ENCODE measurements at regions not wholly inside any gene's neighbourhood (a gene's known extent, or its start where the extent isn't known, plus 50 kb on each side); places are given as distances from the start of the nearest gene placed in this dataset.

GRCh38 chr12:116508145-116509121 is 50.7 kb upstream of the MAP1LC3B2 start:
- TF ChIP-seq, protein P1, sequence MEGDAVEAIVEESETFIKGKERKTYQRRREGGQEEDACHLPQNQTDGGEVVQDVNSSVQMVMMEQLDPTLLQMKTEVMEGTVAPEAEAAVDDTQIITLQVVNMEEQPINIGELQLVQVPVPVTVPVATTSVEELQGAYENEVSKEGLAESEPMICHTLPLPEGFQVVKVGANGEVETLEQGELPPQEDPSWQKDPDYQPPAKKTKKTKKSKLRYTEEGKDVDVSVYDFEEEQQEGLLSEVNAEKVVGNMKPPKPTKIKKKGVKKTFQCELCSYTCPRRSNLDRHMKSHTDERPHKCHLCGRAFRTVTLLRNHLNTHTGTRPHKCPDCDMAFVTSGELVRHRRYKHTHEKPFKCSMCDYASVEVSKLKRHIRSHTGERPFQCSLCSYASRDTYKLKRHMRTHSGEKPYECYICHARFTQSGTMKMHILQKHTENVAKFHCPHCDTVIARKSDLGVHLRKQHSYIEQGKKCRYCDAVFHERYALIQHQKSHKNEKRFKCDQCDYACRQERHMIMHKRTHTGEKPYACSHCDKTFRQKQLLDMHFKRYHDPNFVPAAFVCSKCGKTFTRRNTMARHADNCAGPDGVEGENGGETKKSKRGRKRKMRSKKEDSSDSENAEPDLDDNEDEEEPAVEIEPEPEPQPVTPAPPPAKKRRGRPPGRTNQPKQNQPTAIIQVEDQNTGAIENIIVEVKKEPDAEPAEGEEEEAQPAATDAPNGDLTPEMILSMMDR (optimal IDR thresholded peaks at IDR 0.05 in 1 of 3, IDR thresholded peaks at IDR 0.05 in 1 of 3, conservative IDR thresholded peaks at IDR 0.05 in 1 of 3; ENCODE audit: extremely low read depth in 1 of 3, insufficient read depth in 2 of 3, low read length in 3 of 3): no peak
- TF ChIP-seq EZH2 (IDR thresholded peaks at IDR 0.05; ENCODE audit: low read length): no peak
